SK-N-SH (cell line): ENCODE measurements at regions not wholly inside any gene's neighbourhood (a gene's known extent, or its start where the extent isn't known, plus 50 kb on each side); places are given as distances from the start of the nearest gene placed in this dataset.

Experiments
- FOXJ3 ChIP-seq: sonication (generic); formaldehyde crosslinking; IDR thresholded peaks from 2 replicates; pipeline ENCODE4 v1.5.1; 2020; ENCODE audit warnings: mild to moderate bottlenecking, missing genetic modification reagents
- GATA2 ChIP-seq: sonication (generic); formaldehyde crosslinking; IDR thresholded peaks from 2 replicates; pipeline ENCODE4 v1.5.0; 2020; ENCODE audit warnings: mild to moderate bottlenecking, missing genetic modification reagents
- POLR2AphosphoS5 ChIP-seq: IDR thresholded peaks from 2 replicates; pipeline ENCODE4 v1.6.1; 2012; ENCODE audit warnings: low read depth, low read length
- RAD21 ChIP-seq: IDR thresholded peaks from 2 replicates; pipeline ENCODE4 v1.6.1; 2012; ENCODE audit warnings: mild to moderate bottlenecking, low read length
- SIN3A ChIP-seq: IDR thresholded peaks from 2 replicates; pipeline ENCODE4 v1.6.1; 2012; ENCODE audit warnings: low read depth, mild to moderate bottlenecking, low read length, moderate library complexity, borderline replicate concordance
- TAF1 ChIP-seq: IDR thresholded peaks from 2 replicates; pipeline ENCODE4 v1.6.1; 2012; ENCODE audit warnings: low read depth, mild to moderate bottlenecking, low read length, moderate library complexity, borderline replicate concordance
- TF ChIP-seq, protein P1 (sequence below): fragments of 200-600 bp; sonication (generic); IDR thresholded peaks from 2 replicates; pipeline ENCODE4 v1.6.1; 2017; ENCODE audit warnings: antibody characterized with exemption, mild to moderate bottlenecking, moderate library complexity
- TF ChIP-seq, protein P2 (sequence below): IDR thresholded peaks from 2 replicates; pipeline ENCODE4 v1.4.0; 2012; ENCODE audit warnings: low read depth, borderline replicate concordance
- TF ChIP-seq, protein P3 (sequence below): IDR thresholded peaks from 2 replicates; pipeline ENCODE4 v1.6.1; 2012; ENCODE audit warnings: mild to moderate bottlenecking, low read depth, low read length, moderate library complexity

DNA sequence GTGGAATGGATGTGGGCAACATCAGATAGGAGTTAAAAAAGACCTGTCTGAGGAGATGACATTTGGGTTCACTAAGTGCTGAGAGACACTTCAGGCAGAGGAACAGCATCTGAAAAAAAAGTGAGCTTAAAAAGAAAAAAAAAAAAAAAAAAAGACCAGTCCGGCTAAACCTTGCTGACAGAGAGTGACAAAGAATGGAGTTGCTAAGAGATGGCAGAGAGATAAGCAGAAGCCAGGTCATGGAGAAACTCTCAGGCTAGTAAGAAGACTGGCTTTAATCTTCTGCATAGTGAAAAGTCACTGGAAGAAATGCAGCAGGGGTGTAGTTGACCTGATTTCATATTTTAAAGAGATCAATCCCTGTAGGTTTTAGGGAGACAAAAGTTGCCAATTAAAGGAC is 711.1 kb upstream of the SEMA3D start:
- TF ChIP-seq, protein P1, sequence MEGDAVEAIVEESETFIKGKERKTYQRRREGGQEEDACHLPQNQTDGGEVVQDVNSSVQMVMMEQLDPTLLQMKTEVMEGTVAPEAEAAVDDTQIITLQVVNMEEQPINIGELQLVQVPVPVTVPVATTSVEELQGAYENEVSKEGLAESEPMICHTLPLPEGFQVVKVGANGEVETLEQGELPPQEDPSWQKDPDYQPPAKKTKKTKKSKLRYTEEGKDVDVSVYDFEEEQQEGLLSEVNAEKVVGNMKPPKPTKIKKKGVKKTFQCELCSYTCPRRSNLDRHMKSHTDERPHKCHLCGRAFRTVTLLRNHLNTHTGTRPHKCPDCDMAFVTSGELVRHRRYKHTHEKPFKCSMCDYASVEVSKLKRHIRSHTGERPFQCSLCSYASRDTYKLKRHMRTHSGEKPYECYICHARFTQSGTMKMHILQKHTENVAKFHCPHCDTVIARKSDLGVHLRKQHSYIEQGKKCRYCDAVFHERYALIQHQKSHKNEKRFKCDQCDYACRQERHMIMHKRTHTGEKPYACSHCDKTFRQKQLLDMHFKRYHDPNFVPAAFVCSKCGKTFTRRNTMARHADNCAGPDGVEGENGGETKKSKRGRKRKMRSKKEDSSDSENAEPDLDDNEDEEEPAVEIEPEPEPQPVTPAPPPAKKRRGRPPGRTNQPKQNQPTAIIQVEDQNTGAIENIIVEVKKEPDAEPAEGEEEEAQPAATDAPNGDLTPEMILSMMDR: no peak
- TF ChIP-seq POLR2AphosphoS5: no peak
- TF ChIP-seq, protein P2, sequence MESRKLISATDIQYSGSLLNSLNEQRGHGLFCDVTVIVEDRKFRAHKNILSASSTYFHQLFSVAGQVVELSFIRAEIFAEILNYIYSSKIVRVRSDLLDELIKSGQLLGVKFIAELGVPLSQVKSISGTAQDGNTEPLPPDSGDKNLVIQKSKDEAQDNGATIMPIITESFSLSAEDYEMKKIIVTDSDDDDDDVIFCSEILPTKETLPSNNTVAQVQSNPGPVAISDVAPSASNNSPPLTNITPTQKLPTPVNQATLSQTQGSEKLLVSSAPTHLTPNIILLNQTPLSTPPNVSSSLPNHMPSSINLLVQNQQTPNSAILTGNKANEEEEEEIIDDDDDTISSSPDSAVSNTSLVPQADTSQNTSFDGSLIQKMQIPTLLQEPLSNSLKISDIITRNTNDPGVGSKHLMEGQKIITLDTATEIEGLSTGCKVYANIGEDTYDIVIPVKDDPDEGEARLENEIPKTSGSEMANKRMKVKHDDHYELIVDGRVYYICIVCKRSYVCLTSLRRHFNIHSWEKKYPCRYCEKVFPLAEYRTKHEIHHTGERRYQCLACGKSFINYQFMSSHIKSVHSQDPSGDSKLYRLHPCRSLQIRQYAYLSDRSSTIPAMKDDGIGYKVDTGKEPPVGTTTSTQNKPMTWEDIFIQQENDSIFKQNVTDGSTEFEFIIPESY: no peak
- TF ChIP-seq SIN3A: no peak
- no peak for TF ChIP-seq GATA2 (CRISPR knock-in tag)
- no peak for TF ChIP-seq TAF1
- no peak for TF ChIP-seq RAD21
- TF ChIP-seq FOXJ3 (CRISPR knock-in tag): no peak
- TF ChIP-seq, protein P3, sequence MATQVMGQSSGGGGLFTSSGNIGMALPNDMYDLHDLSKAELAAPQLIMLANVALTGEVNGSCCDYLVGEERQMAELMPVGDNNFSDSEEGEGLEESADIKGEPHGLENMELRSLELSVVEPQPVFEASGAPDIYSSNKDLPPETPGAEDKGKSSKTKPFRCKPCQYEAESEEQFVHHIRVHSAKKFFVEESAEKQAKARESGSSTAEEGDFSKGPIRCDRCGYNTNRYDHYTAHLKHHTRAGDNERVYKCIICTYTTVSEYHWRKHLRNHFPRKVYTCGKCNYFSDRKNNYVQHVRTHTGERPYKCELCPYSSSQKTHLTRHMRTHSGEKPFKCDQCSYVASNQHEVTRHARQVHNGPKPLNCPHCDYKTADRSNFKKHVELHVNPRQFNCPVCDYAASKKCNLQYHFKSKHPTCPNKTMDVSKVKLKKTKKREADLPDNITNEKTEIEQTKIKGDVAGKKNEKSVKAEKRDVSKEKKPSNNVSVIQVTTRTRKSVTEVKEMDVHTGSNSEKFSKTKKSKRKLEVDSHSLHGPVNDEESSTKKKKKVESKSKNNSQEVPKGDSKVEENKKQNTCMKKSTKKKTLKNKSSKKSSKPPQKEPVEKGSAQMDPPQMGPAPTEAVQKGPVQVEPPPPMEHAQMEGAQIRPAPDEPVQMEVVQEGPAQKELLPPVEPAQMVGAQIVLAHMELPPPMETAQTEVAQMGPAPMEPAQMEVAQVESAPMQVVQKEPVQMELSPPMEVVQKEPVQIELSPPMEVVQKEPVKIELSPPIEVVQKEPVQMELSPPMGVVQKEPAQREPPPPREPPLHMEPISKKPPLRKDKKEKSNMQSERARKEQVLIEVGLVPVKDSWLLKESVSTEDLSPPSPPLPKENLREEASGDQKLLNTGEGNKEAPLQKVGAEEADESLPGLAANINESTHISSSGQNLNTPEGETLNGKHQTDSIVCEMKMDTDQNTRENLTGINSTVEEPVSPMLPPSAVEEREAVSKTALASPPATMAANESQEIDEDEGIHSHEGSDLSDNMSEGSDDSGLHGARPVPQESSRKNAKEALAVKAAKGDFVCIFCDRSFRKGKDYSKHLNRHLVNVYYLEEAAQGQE: no peak
